ENCODE measurements at regions not wholly inside any gene's neighbourhood (a gene's known extent, or its start where the extent isn't known, plus 50 kb on each side); places are given as distances from the start of the nearest gene placed in this dataset.
A peak's percentile ranks its signal among the peaks of the same experiment; 100 is the strongest.

DNA sequence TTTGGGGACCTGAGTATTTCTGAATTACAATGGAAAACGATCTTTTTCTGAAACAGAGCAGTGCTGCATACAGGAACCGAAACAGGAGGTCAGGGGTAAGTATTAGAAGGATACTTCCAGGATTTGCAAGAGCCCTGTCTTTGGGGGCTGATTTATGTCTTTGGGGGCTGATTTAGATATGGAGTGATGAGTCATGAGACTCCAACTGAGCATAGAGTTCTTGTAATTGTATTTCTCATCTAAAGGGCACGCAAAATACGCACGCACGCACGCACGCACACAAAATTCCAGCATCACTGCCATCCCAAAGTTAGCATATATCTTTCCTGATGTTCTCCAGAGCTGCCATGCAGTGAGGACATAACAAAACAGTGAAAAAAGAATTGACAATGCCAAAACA lies 414.8 kb upstream of the CCNH start:
- H3K27ac ChIP-seq (replicated peaks; ENCODE audit: low read length), result no peak overlapping the region
- H2BK120ac ChIP-seq (ENCODE audit: low read depth, low read length), result no peak overlapping the region
- no peak overlapping the region for H2BK5ac ChIP-seq (ENCODE audit: low read length)
- no peak overlapping the region for H3K4me3 ChIP-seq (ENCODE audit: low read length in 2 of 2)
- H2BK15ac ChIP-seq (ENCODE audit: low read length), result no peak overlapping the region
- no peaks in the 10 kb centered on the region for H3K4me1 ChIP-seq (ENCODE audit: control insufficient read depth in 2 of 2, insufficient read depth in 1 of 2, low read depth in 1 of 2, low read length in 2 of 2)
- no peak overlapping the region for H2AFZ ChIP-seq (ENCODE audit: low read length)
- no peak for DNase-seq (ENCODE audit: low spot score)
- no peak overlapping the region for H2AK5ac ChIP-seq (ENCODE audit: low read depth, low read length)
- H3K14ac ChIP-seq (ENCODE audit: low read length), result no peak overlapping the region
- no peak overlapping the region for H4K8ac ChIP-seq (ENCODE audit: low read depth, low read length)
- no peak overlapping the region for H3K23ac ChIP-seq (ENCODE audit: low read depth, low read length, poor library complexity)
- H3K9ac ChIP-seq (ENCODE audit: low read depth, low read length, poor library complexity), result no peak overlapping the region
- H2BK12ac ChIP-seq (ENCODE audit: low read length), result no peak overlapping the region
- peaks cover 0 to 4% of the 10 kb centered on the region in 2 donors for H3K9me3 ChIP-seq (replicated peaks in 1 of 2; ENCODE audit: control insufficient read depth in 2 of 2, insufficient read depth in 1 of 2, low read depth in 1 of 2, low read length in 2 of 2)
- WGBS, 2 donors (ENCODE audit: extremely low coverage in 2 of 2, insufficient read length in 2 of 2, insufficient replicate concordance in 1 of 2), result no CpG with 5 or more reads among the region's 8 CpGs
- no peak overlapping the region for H4K91ac ChIP-seq (ENCODE audit: low read depth, low read length, poor library complexity)
- H3K4me2 ChIP-seq (ENCODE audit: insufficient read depth, low read length, poor library complexity, severe bottlenecking), result no peak overlapping the region
- no peak overlapping the region for H3K4ac ChIP-seq (ENCODE audit: low read length)
- H3K79me1 ChIP-seq (ENCODE audit: low read depth, low read length), result no peaks in the 10 kb centered on the region
- no peak overlapping the region for H3K18ac ChIP-seq (ENCODE audit: low read length)
- H3K27me3 ChIP-seq (ENCODE audit: control insufficient read depth in 3 of 3, insufficient read depth in 3 of 3, low read depth in 1 of 3, low read length in 3 of 3), result no peaks in the 10 kb centered on the region
- H3K36me3 ChIP-seq (replicated peaks in 1 of 2; ENCODE audit: control insufficient read depth in 2 of 2, insufficient read depth in 2 of 2, low read length in 2 of 2), result no peaks in the 10 kb centered on the region

DNA sequence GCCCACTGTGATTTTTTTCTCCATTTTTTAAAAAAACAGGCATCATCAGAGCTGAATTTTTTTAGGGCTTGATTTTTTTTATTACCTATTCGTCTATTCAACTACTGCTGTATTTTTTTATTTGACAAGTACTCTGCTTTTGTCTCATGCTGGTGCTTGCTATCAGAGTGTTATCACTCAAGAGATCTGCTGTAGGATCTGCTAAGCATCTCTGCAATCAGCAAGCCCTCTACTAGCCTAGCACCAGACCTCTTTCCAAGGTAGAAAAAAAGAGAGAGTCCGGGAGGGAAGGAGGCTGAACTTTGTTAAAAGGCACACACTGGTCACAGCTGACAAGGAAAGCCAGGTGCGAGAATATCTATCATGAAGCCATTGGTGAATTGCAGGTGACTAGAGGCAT lies 413.8 kb upstream of the CCNH start:
- H4K8ac ChIP-seq (ENCODE audit: low read depth, low read length), result no peak overlapping the region
- no peak overlapping the region for H3K18ac ChIP-seq (ENCODE audit: low read length)
- no peak overlapping the region for H2BK15ac ChIP-seq (ENCODE audit: low read length)
- no peaks in the 10 kb centered on the region for H3K36me3 ChIP-seq (replicated peaks in 1 of 2; ENCODE audit: control insufficient read depth in 2 of 2, insufficient read depth in 2 of 2, low read length in 2 of 2)
- no peak overlapping the region for H2BK120ac ChIP-seq (ENCODE audit: low read depth, low read length)
- WGBS, 2 donors (ENCODE audit: extremely low coverage in 2 of 2, insufficient read length in 2 of 2, insufficient replicate concordance in 1 of 2), result no CpG with 5 or more reads among the region's 3 CpGs
- H2AFZ ChIP-seq (ENCODE audit: low read length), result no peak overlapping the region
- H3K9ac ChIP-seq (ENCODE audit: low read depth, low read length, poor library complexity), result no peak overlapping the region
- no peak overlapping the region for H3K4me2 ChIP-seq (ENCODE audit: insufficient read depth, low read length, poor library complexity, severe bottlenecking)
- H3K14ac ChIP-seq (ENCODE audit: low read length), result no peak overlapping the region
- no peak overlapping the region for H3K27ac ChIP-seq (replicated peaks; ENCODE audit: low read length)
- no peak overlapping the region for H4K91ac ChIP-seq (ENCODE audit: low read depth, low read length, poor library complexity)
- no peak overlapping the region for H2AK5ac ChIP-seq (ENCODE audit: low read depth, low read length)
- DNase-seq (ENCODE audit: low spot score), result no peak
- no peak overlapping the region for H3K4ac ChIP-seq (ENCODE audit: low read length)
- no peak overlapping the region for H2BK12ac ChIP-seq (ENCODE audit: low read length)
- H3K9me3 ChIP-seq (replicated peaks in 1 of 2; ENCODE audit: control insufficient read depth in 2 of 2, insufficient read depth in 1 of 2, low read depth in 1 of 2, low read length in 2 of 2), result peaks cover 0 to 4% of the 10 kb centered on the region in 2 donors
- H3K4me1 ChIP-seq (ENCODE audit: control insufficient read depth in 2 of 2, insufficient read depth in 1 of 2, low read depth in 1 of 2, low read length in 2 of 2), result no peaks in the 10 kb centered on the region
- no peak overlapping the region for H3K4me3 ChIP-seq (ENCODE audit: low read length in 2 of 2)
- no peak overlapping the region for H3K23ac ChIP-seq (ENCODE audit: low read depth, low read length, poor library complexity)
- H3K27me3 ChIP-seq (ENCODE audit: control insufficient read depth in 3 of 3, insufficient read depth in 3 of 3, low read depth in 1 of 3, low read length in 3 of 3), result no peaks in the 10 kb centered on the region
- no peaks in the 10 kb centered on the region for H3K79me1 ChIP-seq (ENCODE audit: low read depth, low read length)
- no peak overlapping the region for H2BK5ac ChIP-seq (ENCODE audit: low read length)

DNA sequence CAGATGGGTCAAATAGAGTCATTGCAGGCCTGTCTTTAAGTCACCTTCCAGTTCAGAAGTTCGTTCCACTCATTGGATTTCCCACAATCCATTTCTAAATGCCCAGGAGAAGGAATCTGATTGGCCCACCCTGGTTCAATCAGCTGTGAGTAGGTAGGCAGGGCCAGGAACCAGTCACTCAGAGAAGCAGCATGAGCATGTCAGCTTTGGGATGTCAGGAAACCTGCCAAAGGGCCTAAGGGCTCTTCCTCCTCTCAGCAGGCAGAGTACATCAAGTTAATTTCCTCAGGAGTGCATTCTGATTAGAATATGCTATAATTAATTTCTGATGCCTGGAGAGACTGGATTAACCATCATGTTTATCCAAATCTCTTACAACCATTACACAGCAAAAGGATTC lies 412.9 kb upstream of the CCNH start:
- Histone ChIP-seq H3K18ac (ENCODE audit: low read length) (no peak overlapping the region), H2BK120ac (ENCODE audit: low read depth, low read length) (no peak overlapping the region), H4K91ac (ENCODE audit: low read depth, low read length, poor library complexity) (no peak overlapping the region), H3K4me3 (ENCODE audit: low read length in 2 of 2) (no peak overlapping the region), H3K4me2 (ENCODE audit: insufficient read depth, low read length, poor library complexity, severe bottlenecking) (no peak overlapping the region), H3K27ac (replicated peaks; ENCODE audit: low read length) (no peak overlapping the region), H3K14ac (ENCODE audit: low read length) (no peak overlapping the region), H3K23ac (ENCODE audit: low read depth, low read length, poor library complexity) (no peak overlapping the region), H2BK5ac (ENCODE audit: low read length) (no peak overlapping the region), H3K36me3 (replicated peaks in 1 of 2; ENCODE audit: control insufficient read depth in 2 of 2, insufficient read depth in 2 of 2, low read length in 2 of 2) (no peaks in the 10 kb centered on the region), H4K8ac (ENCODE audit: low read depth, low read length) (no peak overlapping the region), H3K9ac (ENCODE audit: low read depth, low read length, poor library complexity) (no peak overlapping the region), H2AK5ac (ENCODE audit: low read depth, low read length) (no peak overlapping the region), H2BK12ac (ENCODE audit: low read length) (no peak overlapping the region), H3K27me3 (ENCODE audit: control insufficient read depth in 3 of 3, insufficient read depth in 3 of 3, low read depth in 1 of 3, low read length in 3 of 3) (no peaks in the 10 kb centered on the region), H2BK15ac (ENCODE audit: low read length) (no peak overlapping the region), H3K79me1 (ENCODE audit: low read depth, low read length) (no peaks in the 10 kb centered on the region), H3K4me1 (ENCODE audit: control insufficient read depth in 2 of 2, insufficient read depth in 1 of 2, low read depth in 1 of 2, low read length in 2 of 2) (no peaks in the 10 kb centered on the region), H2AFZ (ENCODE audit: low read length) (peak overlapping the region; percentile 25), H3K4ac (ENCODE audit: low read length) (no peak overlapping the region), H3K9me3 (replicated peaks in 1 of 2; ENCODE audit: control insufficient read depth in 2 of 2, insufficient read depth in 1 of 2, low read depth in 1 of 2, low read length in 2 of 2) (no peaks in the 10 kb centered on the region)
- WGBS, 2 donors (ENCODE audit: extremely low coverage in 2 of 2, insufficient read length in 2 of 2, insufficient replicate concordance in 1 of 2), result no CpG with 5 or more reads among the region's 1 CpG
- DNase-seq (ENCODE audit: low spot score), result no peak

DNA sequence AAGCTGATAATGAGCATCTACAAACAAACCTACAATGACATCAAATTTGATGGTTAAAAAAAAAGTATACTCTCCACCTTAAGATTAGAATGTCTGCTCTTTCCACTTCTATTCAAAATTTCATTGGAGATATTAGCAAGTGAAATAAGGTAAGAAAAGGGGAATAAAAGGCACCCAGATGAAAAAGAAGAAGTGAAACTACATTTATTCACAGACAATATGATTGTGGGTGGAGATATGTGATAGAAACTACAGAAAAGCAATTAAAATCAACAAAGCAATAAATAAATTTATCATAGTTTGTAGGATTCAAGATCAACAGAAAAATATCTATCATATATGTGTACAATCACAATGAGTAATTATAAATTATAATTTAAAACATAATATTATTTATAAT lies 395.1 kb upstream of the CCNH start:
- Histone ChIP-seq H3K4me3 (ENCODE audit: low read length in 2 of 2) (no peak overlapping the region), H3K4ac (ENCODE audit: low read length) (no peak overlapping the region), H2AK5ac (ENCODE audit: low read depth, low read length) (no peak overlapping the region), H2BK120ac (ENCODE audit: low read depth, low read length) (no peak overlapping the region), H4K91ac (ENCODE audit: low read depth, low read length, poor library complexity) (no peak overlapping the region), H3K9me3 (replicated peaks in 1 of 2; ENCODE audit: control insufficient read depth in 2 of 2, insufficient read depth in 1 of 2, low read depth in 1 of 2, low read length in 2 of 2) (no peaks in the 10 kb centered on the region), H3K4me2 (ENCODE audit: insufficient read depth, low read length, poor library complexity, severe bottlenecking) (no peak overlapping the region), H2BK5ac (ENCODE audit: low read length) (no peak overlapping the region), H3K27ac (replicated peaks; ENCODE audit: low read length) (no peak overlapping the region), H2BK15ac (ENCODE audit: low read length) (no peak overlapping the region), H4K8ac (ENCODE audit: low read depth, low read length) (no peak overlapping the region), H3K9ac (ENCODE audit: low read depth, low read length, poor library complexity) (no peak overlapping the region), H3K27me3 (ENCODE audit: control insufficient read depth in 3 of 3, insufficient read depth in 3 of 3, low read depth in 1 of 3, low read length in 3 of 3) (no peaks in the 10 kb centered on the region), H2AFZ (ENCODE audit: low read length) (no peak overlapping the region), H3K14ac (ENCODE audit: low read length) (no peak overlapping the region), H3K79me1 (ENCODE audit: low read depth, low read length) (no peaks in the 10 kb centered on the region), H3K23ac (ENCODE audit: low read depth, low read length, poor library complexity) (no peak overlapping the region), H3K4me1 (ENCODE audit: control insufficient read depth in 2 of 2, insufficient read depth in 1 of 2, low read depth in 1 of 2, low read length in 2 of 2) (no peaks in the 10 kb centered on the region), H3K18ac (ENCODE audit: low read length) (no peak overlapping the region), H3K36me3 (replicated peaks in 1 of 2; ENCODE audit: control insufficient read depth in 2 of 2, insufficient read depth in 2 of 2, low read length in 2 of 2) (no peaks in the 10 kb centered on the region), H2BK12ac (ENCODE audit: low read length) (no peak overlapping the region)
- DNase-seq (ENCODE audit: low spot score), result no peak

Measured in neuronal stem cell (in vitro differentiated cells).